ENCODE measurements at regions not wholly inside any gene's neighbourhood (a gene's known extent, or its start where the extent isn't known, plus 50 kb on each side); places are given as distances from the start of the nearest gene placed in this dataset.

- DNase-seq (peak; percentile 2), ATAC-seq (no peak)
- H3K36me3 Mint-ChIP-seq (ENCODE audit: low read depth) = no peaks in the 10 kb centered on the region
- no peak overlapping the region for H3K27ac Mint-ChIP-seq
- ChIA-PET CTCF (no interaction called here), POLR2A (no interaction called here)
- peaks cover 5% of the 10 kb centered on the region for H3K27me3 Mint-ChIP-seq
- H3K9me3 Mint-ChIP-seq = peaks cover 1% of the 10 kb centered on the region
- no peaks in the 10 kb centered on the region for H3K4me1 Mint-ChIP-seq (ENCODE audit: low read depth)
- intact Hi-C loops (cut with micrococcal nuclease) = no loop called here
- no peak overlapping the region for H3K4me3 Mint-ChIP-seq
- TF ChIP-seq CTCF (IDR thresholded peaks at IDR 0.05) = no peak
Measured at GRCh38 chr16:54750249-54750648, 180.4 kb upstream of the IRX5 start.

DNA sequence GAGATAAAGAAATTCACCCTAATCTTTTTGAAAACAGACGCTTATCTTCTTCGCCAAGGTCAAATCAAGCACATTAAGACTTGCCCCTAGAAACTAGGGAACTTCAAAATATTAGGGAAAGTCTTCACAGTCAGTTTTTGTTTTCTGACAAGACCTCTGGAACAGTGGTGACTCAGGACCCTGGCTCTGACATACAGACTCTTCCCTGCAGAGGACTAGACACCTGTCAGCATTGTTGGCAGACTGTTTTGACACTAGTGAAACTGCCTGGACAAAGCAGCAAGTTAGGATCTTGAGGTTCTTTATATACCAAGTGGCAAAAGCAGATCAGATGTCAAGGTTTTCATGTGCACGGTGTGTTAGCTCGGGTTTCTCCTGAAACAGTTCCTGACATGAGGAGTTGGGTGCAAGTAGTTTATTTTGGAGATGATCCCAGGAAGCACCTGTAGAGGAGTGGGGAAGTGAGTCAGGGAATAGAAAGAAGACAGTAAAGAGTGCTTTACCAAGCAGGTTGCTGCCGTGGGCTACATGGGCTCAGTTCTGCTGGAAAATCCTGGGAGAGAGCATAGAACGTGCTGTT lies 182.0 kb upstream of the IRX5 start:
- intact Hi-C loops (cut with micrococcal nuclease) = no loop called here
- ATAC-seq (no peak), DNase-seq (no peak)
- Mint-ChIP-seq H3K4me3 (no peak overlapping the region), H3K4me1 (ENCODE audit: low read depth) (no peaks in the 10 kb centered on the region), H3K27ac (no peak overlapping the region), H3K36me3 (ENCODE audit: low read depth) (no peaks in the 10 kb centered on the region), H3K9me3 (peaks cover under 1% of the 10 kb centered on the region), H3K27me3 (peaks cover 5% of the 10 kb centered on the region)
- no peak for TF ChIP-seq CTCF (IDR thresholded peaks at IDR 0.05)
- CTCF ChIA-PET = no interaction called here
- POLR2A ChIA-PET = no interaction called here

- H3K36me3 Mint-ChIP-seq (ENCODE audit: low read depth) = no peaks in the 10 kb centered on the region
- no peak overlapping the region for H3K27ac Mint-ChIP-seq
- H3K27me3 Mint-ChIP-seq = peaks cover 3% of the 10 kb centered on the region
- H3K4me3 Mint-ChIP-seq = no peak overlapping the region
- H3K9me3 Mint-ChIP-seq = no peaks in the 10 kb centered on the region
- ATAC-seq (no peak), DNase-seq (no peak)
- intact Hi-C loops (cut with micrococcal nuclease) = no loop called here
- no peaks in the 10 kb centered on the region for H3K4me1 Mint-ChIP-seq (ENCODE audit: low read depth)
- POLR2A ChIA-PET = no interaction called here
- CTCF ChIA-PET = no interaction called here
- no peak for TF ChIP-seq CTCF (IDR thresholded peaks at IDR 0.05)
Measured at GRCh38 chr16:54746596-54746995, 184.1 kb upstream of the IRX5 start.

DNA sequence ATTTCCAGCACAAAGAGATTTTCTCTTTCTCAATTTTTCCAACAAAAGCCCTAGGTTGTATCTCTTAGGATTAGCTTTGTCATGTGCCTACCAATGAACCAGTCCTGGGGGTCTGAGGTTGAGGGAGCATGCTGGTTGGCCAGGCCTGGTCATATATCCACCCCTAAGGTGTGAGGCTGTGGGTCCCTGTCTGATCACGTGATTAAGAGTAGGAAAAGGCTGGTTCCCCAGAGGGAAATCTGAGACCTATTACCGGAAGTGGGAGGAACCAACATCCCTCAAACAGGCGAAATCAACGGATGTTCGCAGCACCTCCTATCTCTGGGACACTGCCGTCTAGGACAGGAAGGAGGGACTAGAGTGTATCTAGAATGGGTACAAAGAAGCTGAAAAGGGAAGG lies 185.7 kb upstream of the IRX5 start:
- H3K27ac Mint-ChIP-seq = no peak overlapping the region
- POLR2A ChIA-PET = no interaction called here
- ATAC-seq (no peak), DNase-seq (no peak)
- CTCF ChIA-PET = no interaction called here
- no peak for TF ChIP-seq CTCF (IDR thresholded peaks at IDR 0.05)
- H3K9me3 Mint-ChIP-seq = no peaks in the 10 kb centered on the region
- H3K36me3 Mint-ChIP-seq (ENCODE audit: low read depth) = no peaks in the 10 kb centered on the region
- H3K4me3 Mint-ChIP-seq = no peak overlapping the region
- intact Hi-C loops (cut with micrococcal nuclease) = no loop called here
- peaks cover 3% of the 10 kb centered on the region for H3K27me3 Mint-ChIP-seq
- H3K4me1 Mint-ChIP-seq (ENCODE audit: low read depth) = no peaks in the 10 kb centered on the region

GRCh38 chr16:54742436-54742835 lies 188.2 kb upstream of the IRX5 start:
- ATAC-seq = no peak
- Mint-ChIP-seq H3K27ac (no peak overlapping the region), H3K9me3 (no peaks in the 10 kb centered on the region), H3K4me1 (ENCODE audit: low read depth) (no peaks in the 10 kb centered on the region), H3K4me3 (no peak overlapping the region), H3K27me3 (peaks cover 2% of the 10 kb centered on the region), H3K36me3 (ENCODE audit: low read depth) (no peaks in the 10 kb centered on the region)
- ChIA-PET POLR2A (no interaction called here), CTCF (no interaction called here)
- DNase-seq = no peak
- intact Hi-C loops (cut with micrococcal nuclease) = no loop called here
- no peak for TF ChIP-seq CTCF (IDR thresholded peaks at IDR 0.05)
